ENCODE measurements at regions not wholly inside any gene's neighbourhood (a gene's known extent, or its start where the extent isn't known, plus 50 kb on each side); places are given as distances from the start of the nearest gene placed in this dataset.

GRCh38 chr5:165460911-165461310 lies 1955.5 kb downstream of the MAT2B start:
- no peak overlapping the region for H3K27ac ChIP-seq
- DNase-seq (ENCODE audit: low spot score) = no peak
- H3K9me3 ChIP-seq (ENCODE audit: low read depth) = no peaks in the 10 kb centered on the region
- WGBS (ENCODE audit: low lambda C conversion rate, missing lambda C conversion rate) = 71% methylated on average over 4 of the region's 4 CpGs
- H3K4me1 ChIP-seq (ENCODE audit: insufficient read depth) = no peaks in the 10 kb centered on the region
- no peak overlapping the region for H3K4me3 ChIP-seq
- TF ChIP-seq CTCF (IDR thresholded peaks at IDR 0.05; ENCODE audit: poor library complexity) (no peak), EZH2 (IDR thresholded peaks at IDR 0.05; ENCODE audit: borderline replicate concordance) (no peak), EZH2phosphoT487 (IDR thresholded peaks at IDR 0.05; ENCODE audit: low read depth, severe bottlenecking, unreplicated experiment) (no peak)
- no peaks in the 10 kb centered on the region for H3K9me2 ChIP-seq (replicated peaks; ENCODE audit: insufficient read depth)
- H4K20me1 ChIP-seq (ENCODE audit: insufficient read depth, poor library complexity, severe bottlenecking) = no peaks in the 10 kb centered on the region
- H2AFZ ChIP-seq = no peak overlapping the region
- H3K4me2 ChIP-seq = no peak overlapping the region
- H3K36me3 ChIP-seq (replicated peaks; ENCODE audit: insufficient read depth, low read depth) = no peaks in the 10 kb centered on the region
- H3K79me2 ChIP-seq = no peaks in the 10 kb centered on the region
- H3K27me3 ChIP-seq = no peaks in the 10 kb centered on the region

DNA sequence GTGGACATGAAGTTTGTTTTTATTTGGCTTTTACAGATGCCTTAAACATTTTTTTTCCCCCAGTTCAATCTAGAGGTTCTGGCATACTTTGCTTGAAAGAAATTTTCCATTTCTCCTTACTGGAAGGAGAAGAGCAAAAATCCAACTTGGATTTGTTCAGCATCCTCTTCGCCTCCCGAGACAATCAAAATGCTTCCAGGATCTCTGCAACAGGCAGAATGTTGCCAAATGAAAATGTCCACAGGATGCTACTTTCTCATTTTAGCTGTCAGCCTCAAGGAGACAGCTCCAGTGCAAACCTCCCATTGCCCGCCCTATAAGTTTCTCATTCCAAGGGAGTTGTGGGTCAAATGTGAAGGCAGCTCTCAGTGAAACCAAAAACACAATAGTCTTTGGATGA lies 1972.1 kb downstream of the MAT2B start:
- Histone ChIP-seq H3K79me2 (no peaks in the 10 kb centered on the region), H3K9me2 (replicated peaks; ENCODE audit: insufficient read depth) (no peaks in the 10 kb centered on the region), H4K20me1 (ENCODE audit: insufficient read depth, poor library complexity, severe bottlenecking) (no peaks in the 10 kb centered on the region), H3K27ac (no peak overlapping the region), H2AFZ (no peak overlapping the region), H3K4me3 (no peak overlapping the region), H3K4me1 (ENCODE audit: insufficient read depth) (no peaks in the 10 kb centered on the region), H3K36me3 (replicated peaks; ENCODE audit: insufficient read depth, low read depth) (no peaks in the 10 kb centered on the region), H3K9me3 (ENCODE audit: low read depth) (no peaks in the 10 kb centered on the region), H3K4me2 (no peak overlapping the region), H3K27me3 (no peaks in the 10 kb centered on the region)
- TF ChIP-seq EZH2phosphoT487 (IDR thresholded peaks at IDR 0.05; ENCODE audit: low read depth, severe bottlenecking, unreplicated experiment) = no peak
- no peak for TF ChIP-seq CTCF (IDR thresholded peaks at IDR 0.05; ENCODE audit: poor library complexity)
- no peak for TF ChIP-seq EZH2 (IDR thresholded peaks at IDR 0.05; ENCODE audit: borderline replicate concordance)
- 94% methylated on average over 3 of the region's 3 CpGs for WGBS (ENCODE audit: low lambda C conversion rate, missing lambda C conversion rate)
- no peak for DNase-seq (ENCODE audit: low spot score)

DNA sequence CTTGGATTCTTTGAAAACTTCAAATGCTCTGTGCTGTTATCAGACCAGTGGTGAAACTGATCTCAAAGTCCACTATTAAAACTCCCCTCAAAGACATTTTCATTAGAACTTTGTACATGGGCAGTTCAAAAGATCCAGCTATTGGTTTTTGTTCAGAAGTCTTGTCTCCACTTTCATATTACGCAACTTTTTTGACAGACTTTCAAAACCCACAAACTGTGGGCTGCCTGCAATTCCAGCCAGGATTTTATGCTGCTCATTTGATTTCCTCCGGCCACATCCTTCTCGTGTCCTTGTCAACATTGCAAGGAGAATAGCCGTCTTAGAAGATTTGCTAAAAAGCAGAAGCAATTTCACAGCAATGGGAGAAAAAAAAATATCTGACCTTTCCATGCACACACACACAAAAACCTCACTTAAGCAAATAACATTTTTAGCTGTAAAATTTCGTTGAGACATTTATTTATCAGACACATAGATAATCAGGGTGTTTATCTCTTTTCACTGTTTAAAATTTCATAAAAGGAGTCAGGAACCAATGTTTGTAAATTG lies 1990.5 kb downstream of the MAT2B start:
- H4K20me1 ChIP-seq (ENCODE audit: insufficient read depth, poor library complexity, severe bottlenecking) = no peaks in the 10 kb centered on the region
- WGBS (ENCODE audit: low lambda C conversion rate, missing lambda C conversion rate) = 41% methylated on average over 5 of the region's 5 CpGs
- peaks cover 5% of the 10 kb centered on the region for H3K4me1 ChIP-seq (ENCODE audit: insufficient read depth)
- H3K4me2 ChIP-seq = no peak overlapping the region
- H3K27ac ChIP-seq = no peak overlapping the region
- no peak for TF ChIP-seq CTCF (IDR thresholded peaks at IDR 0.05; ENCODE audit: poor library complexity)
- no peak for TF ChIP-seq EZH2phosphoT487 (IDR thresholded peaks at IDR 0.05; ENCODE audit: low read depth, severe bottlenecking, unreplicated experiment)
- TF ChIP-seq EZH2 (IDR thresholded peaks at IDR 0.05; ENCODE audit: borderline replicate concordance) = no peak
- no peaks in the 10 kb centered on the region for H3K36me3 ChIP-seq (replicated peaks; ENCODE audit: insufficient read depth, low read depth)
- no peaks in the 10 kb centered on the region for H3K9me2 ChIP-seq (replicated peaks; ENCODE audit: insufficient read depth)
- H2AFZ ChIP-seq = no peak overlapping the region
- no peaks in the 10 kb centered on the region for H3K79me2 ChIP-seq
- no peaks in the 10 kb centered on the region for H3K27me3 ChIP-seq
- DNase-seq (ENCODE audit: low spot score) = no peak
- H3K9me3 ChIP-seq (ENCODE audit: low read depth) = no peaks in the 10 kb centered on the region
- no peak overlapping the region for H3K4me3 ChIP-seq

GRCh38 chr5:165497707-165498106 lies 1992.3 kb downstream of the MAT2B start:
- Histone ChIP-seq H3K4me1 (ENCODE audit: insufficient read depth) (peaks cover 5% of the 10 kb centered on the region), H3K27ac (no peak overlapping the region), H3K36me3 (replicated peaks; ENCODE audit: insufficient read depth, low read depth) (no peaks in the 10 kb centered on the region), H3K79me2 (no peaks in the 10 kb centered on the region), H3K4me2 (no peak overlapping the region), H3K9me3 (ENCODE audit: low read depth) (no peaks in the 10 kb centered on the region), H3K4me3 (no peak overlapping the region), H3K9me2 (replicated peaks; ENCODE audit: insufficient read depth) (no peaks in the 10 kb centered on the region), H3K27me3 (no peaks in the 10 kb centered on the region), H2AFZ (no peak overlapping the region), H4K20me1 (ENCODE audit: insufficient read depth, poor library complexity, severe bottlenecking) (no peaks in the 10 kb centered on the region)
- TF ChIP-seq EZH2 (IDR thresholded peaks at IDR 0.05; ENCODE audit: borderline replicate concordance) (no peak), EZH2phosphoT487 (IDR thresholded peaks at IDR 0.05; ENCODE audit: low read depth, severe bottlenecking, unreplicated experiment) (no peak)
- 73% methylated on average over 5 of the region's 5 CpGs for WGBS (ENCODE audit: low lambda C conversion rate, missing lambda C conversion rate)
- peak; percentile 11 for DNase-seq (ENCODE audit: low spot score)

Measured in hepatocyte (in vitro differentiated cells).